Stimulated activated CD4-positive, alpha-beta T cell treated with anti-CD3 and anti-CD28 coated beads, Interleukin-4, amount 100 ng/mL, for 48 hours (primary cell): ENCODE measurements at regions not wholly inside any gene's neighbourhood (a gene's known extent, or its start where the extent isn't known, plus 50 kb on each side); places are given as distances from the start of the nearest gene placed in this dataset.

ENCODE experiments used
- DNase-seq, 2 donors: peaks; one replicate each; pipeline ENCODE4 v3.0.0-alpha.2; 2020; ENCODE audit warnings: low read depth in 2 of 2

- no peak for DNase-seq
Observed at GRCh38 chr15:31871166-31871886, 159.0 kb upstream of the CHRNA7 start.

GRCh38 chr15:31871887-31872281 is 158.4 kb upstream of the CHRNA7 start:
- DNase-seq = no peak

GRCh38 chr15:31887246-31887645 is 143.1 kb upstream of the CHRNA7 start:
- no peak for DNase-seq

- DNase-seq = no peak
Observed at GRCh38 chr15:31892513-31892912, 137.8 kb upstream of the CHRNA7 start.

GRCh38 chr15:31893780-31894179 is 136.5 kb upstream of the CHRNA7 start:
- DNase-seq = no peak

GRCh38 chr15:31897746-31898145 is 132.6 kb upstream of the CHRNA7 start:
- no peak for DNase-seq

GRCh38 chr15:31901501-31901900 is 128.8 kb upstream of the CHRNA7 start:
- no peak for DNase-seq

GRCh38 chr15:31905054-31905453 is 125.3 kb upstream of the CHRNA7 start:
- no peak for DNase-seq

GRCh38 chr15:31925541-31925940 is 104.8 kb upstream of the CHRNA7 start:
- no peak for DNase-seq

GRCh38 chr15:31930967-31931366 is 99.3 kb upstream of the CHRNA7 start:
- peak; percentile 28 to 29 for DNase-seq

GRCh38 chr15:31932576-31932975 is 97.7 kb upstream of the CHRNA7 start:
- DNase-seq = no peak

- no peak for DNase-seq
Observed at GRCh38 chr15:31934821-31935220, 95.5 kb upstream of the CHRNA7 start.

GRCh38 chr15:31953478-31953877 is 76.8 kb upstream of the CHRNA7 start:
- no peak for DNase-seq

GRCh38 chr15:31954374-31955172 is 75.7 kb upstream of the CHRNA7 start:
- DNase-seq = no peak

- no peak for DNase-seq
Observed at GRCh38 chr15:31955734-31956133, 74.6 kb upstream of the CHRNA7 start.

GRCh38 chr15:31957581-31957980 is 72.7 kb upstream of the CHRNA7 start:
- DNase-seq = no peak

GRCh38 chr15:31964586-31965307 is 65.6 kb upstream of the CHRNA7 start:
- DNase-seq = no peak

- no peak for DNase-seq
Observed at GRCh38 chr15:31970007-31970406, 60.3 kb upstream of the CHRNA7 start.

GRCh38 chr15:31973197-31973596 is 57.1 kb upstream of the CHRNA7 start:
- no peak for DNase-seq

- no peak for DNase-seq
Observed at GRCh38 chr15:31974154-31974794, 56.0 kb upstream of the CHRNA7 start.

GRCh38 chr15:31974855-31975829 is 55.2 kb upstream of the CHRNA7 start:
- peak in 1 of 2 donors; percentile 16 for DNase-seq
